Stimulated activated CD8-positive, alpha-beta memory T cell treated with anti-CD3 and anti-CD28 coated beads, Interleukin-7, amount 100 ng/mL, for 24 hours (primary cell): ENCODE measurements at regions not wholly inside any gene's neighbourhood (a gene's known extent, or its start where the extent isn't known, plus 50 kb on each side); places are given as distances from the start of the nearest gene placed in this dataset.
"Not testable (repeated sequence)": the region's sequence is repeated elsewhere in the genome, so short reads cannot be mapped to it uniquely, and the experiment has no call there.

Experiments
- DNase-seq: peaks from one replicate; pipeline ENCODE4 v3.0.0-alpha.2; 2020; ENCODE audit warnings: low read depth

GRCh38 chr2:16200554-16201193 is 260.3 kb downstream of the MYCN start:
- no peak for DNase-seq

GRCh38 chr2:16199882-16200553 is 259.7 kb downstream of the MYCN start:
- DNase-seq, result no peak

- DNase-seq, result not testable (repeated sequence)
Measured at GRCh38 chr2:16199241-16199640, 258.9 kb downstream of the MYCN start.

- no peak for DNase-seq
Measured at GRCh38 chr2:16198166-16198912, 258.0 kb downstream of the MYCN start.

GRCh38 chr2:16197504-16198147 is 257.3 kb downstream of the MYCN start:
- no peak for DNase-seq

- no peak for DNase-seq
Measured at GRCh38 chr2:16196687-16197503, 256.5 kb downstream of the MYCN start.

- no peak for DNase-seq
Measured at GRCh38 chr2:16195681-16196070, 255.3 kb downstream of the MYCN start.

GRCh38 chr2:16194931-16195680 is 254.8 kb downstream of the MYCN start:
- no peak for DNase-seq

- no peak for DNase-seq
Measured at GRCh38 chr2:16194530-16194929, 254.2 kb downstream of the MYCN start.

- DNase-seq, result no peak
Measured at GRCh38 chr2:16194096-16194390, 253.7 kb downstream of the MYCN start.

GRCh38 chr2:16192416-16193216 is 252.3 kb downstream of the MYCN start:
- DNase-seq, result no peak

- no peak for DNase-seq
Measured at GRCh38 chr2:16191431-16192200, 251.3 kb downstream of the MYCN start.

GRCh38 chr2:16190446-16191270 is 250.3 kb downstream of the MYCN start:
- DNase-seq, result no peak

GRCh38 chr2:16189836-16190160 is 249.4 kb downstream of the MYCN start:
- no peak for DNase-seq

- no peak for DNase-seq
Measured at GRCh38 chr2:16189029-16189835, 248.9 kb downstream of the MYCN start.

GRCh38 chr2:16188261-16188890 is 248.0 kb downstream of the MYCN start:
- DNase-seq, result no peak

- no peak for DNase-seq
Measured at GRCh38 chr2:16187482-16187817, 247.1 kb downstream of the MYCN start.
